CD4-positive, alpha-beta memory T cell (primary cell): ENCODE measurements at regions not wholly inside any gene's neighbourhood (a gene's known extent, or its start where the extent isn't known, plus 50 kb on each side); places are given as distances from the start of the nearest gene placed in this dataset.

ENCODE experiments used
- CTCF ChIA-PET: fragments of 350-600 bp; sonication (Branson Sonifier 250); formaldehyde crosslinking; loops from one replicate; lab custom pipeline; 2021; ENCODE audit warnings: inconsistent platforms; ENCODE audit not compliant: partially characterized antibody; lab: Charles Lee
- POLR2A ChIA-PET: fragments of 350-600 bp; sonication (Branson Sonifier 250); formaldehyde crosslinking; loops from one replicate; lab custom pipeline; 2021; ENCODE audit not compliant: partially characterized antibody; lab: Charles Lee
- DNase-seq, 5 donors: peaks; one replicate each; pipeline versions ENCODE4 v3.0.0 to v3.0.0-alpha.2; 2020 to 2022; ENCODE audit warnings: mixed read lengths in 1 of 5
- H3K27ac ChIP-seq: one replicate; pipeline ENCODE4 v1.7.0; 2013; ENCODE audit warnings: low read depth, low read length
- H3K27me3 ChIP-seq: 2 replicates; pipeline ENCODE4 v1.7.0; 2013; ENCODE audit warnings: mild to moderate bottlenecking, low read length, moderate library complexity; ENCODE audit not compliant: insufficient read depth
- H3K36me3 ChIP-seq: 2 replicates; pipeline ENCODE4 v1.7.0; 2013; ENCODE audit warnings: mild to moderate bottlenecking, low read length, moderate library complexity; ENCODE audit not compliant: insufficient read depth
- H3K4me1 ChIP-seq: 2 replicates; pipeline ENCODE4 v1.7.0; 2013; ENCODE audit warnings: mild to moderate bottlenecking, low read length, moderate library complexity; ENCODE audit not compliant: insufficient read depth
- H3K4me3 ChIP-seq, 2 donors: one replicate each; pipeline ENCODE4 v1.7.0; 2013; ENCODE audit warnings: low read length in 2 of 2, mild to moderate bottlenecking in 1 of 2
- H3K9me3 ChIP-seq, 2 donors: one replicate each; pipeline ENCODE4 v1.7.0; 2013; ENCODE audit warnings: low read length in 2 of 2, control low read depth in 1 of 2; ENCODE audit not compliant: control insufficient read depth in 1 of 2
- H3K27ac Mint-ChIP-seq, 7 donors: one replicate each; pipeline ENCODE4 v1.8.0; 2020 to 2021; ENCODE audit warnings: mixed read lengths in 7 of 7, mild to moderate bottlenecking in 6 of 7, inconsistent platforms in 3 of 7, moderate library complexity in 3 of 7
- H3K27me3 Mint-ChIP-seq, 2 donors: one replicate each; pipeline ENCODE4 v1.8.0; 2020 to 2021; ENCODE audit warnings: mixed read lengths in 2 of 2
- H3K36me3 Mint-ChIP-seq, 2 donors: one replicate each; pipeline ENCODE4 v1.8.0; 2020 to 2021; ENCODE audit warnings: mixed read lengths in 2 of 2, inconsistent platforms in 1 of 2, mild to moderate bottlenecking in 1 of 2
- H3K4me1 Mint-ChIP-seq, 4 donors: one replicate each; pipeline ENCODE4 v1.8.0; 2020 to 2021; ENCODE audit warnings: mixed read lengths in 4 of 4, mild to moderate bottlenecking in 1 of 4
- H3K4me3 Mint-ChIP-seq, 8 donors: one replicate each; pipeline ENCODE4 v1.8.0; 2020 to 2021; ENCODE audit warnings: mixed read lengths in 8 of 8, mild to moderate bottlenecking in 7 of 8, moderate library complexity in 6 of 8, inconsistent platforms in 3 of 8
- H3K9me3 Mint-ChIP-seq, 8 donors: one replicate each; pipeline ENCODE4 v1.8.0; 2020 to 2021; ENCODE audit warnings: mixed read lengths in 8 of 8, mild to moderate bottlenecking in 5 of 8, inconsistent platforms in 3 of 8, moderate library complexity in 1 of 8
- intact Hi-C: fragments of 100-400 bp; cut with micrococcal nuclease; formaldehyde crosslinking; loops from one replicate; pipeline ENCODE4 v1.15.1; 2023

DNA sequence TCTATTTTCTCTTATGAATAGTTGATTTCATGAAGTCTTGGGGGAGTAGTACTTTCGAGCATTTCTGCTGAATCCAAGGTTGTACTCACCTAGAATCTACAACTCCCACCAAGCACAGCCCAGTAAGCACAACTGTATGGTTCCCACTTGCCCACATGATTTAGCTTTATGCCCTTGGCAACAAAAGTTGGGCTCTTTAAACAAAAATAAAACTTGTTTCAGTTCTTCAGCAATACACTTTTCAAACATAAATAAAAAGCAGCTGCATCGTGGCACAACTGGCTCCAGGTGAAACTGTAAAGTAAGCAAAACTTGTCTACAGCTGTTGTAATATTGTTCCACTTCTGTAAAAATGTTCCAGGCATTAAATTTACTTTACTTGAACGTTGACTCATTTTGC, 99.8 kb upstream of the FSIP2 start:
- Histone ChIP-seq H3K36me3 (no peaks in the 10 kb centered on the region), H3K27me3 (no peaks in the 10 kb centered on the region), H3K4me1 (no peaks in the 10 kb centered on the region), H3K4me3 (no peak overlapping the region), H3K9me3 (no peaks in the 10 kb centered on the region), H3K27ac (no peak overlapping the region)
- H3K4me3 Mint-ChIP-seq, result no peak overlapping the region
- POLR2A ChIA-PET, result no interaction called here
- H3K36me3 Mint-ChIP-seq, result no peaks in the 10 kb centered on the region
- intact Hi-C loops, result no loop called here
- no peaks in the 10 kb centered on the region for H3K27me3 Mint-ChIP-seq
- no peak for DNase-seq
- CTCF ChIA-PET, result no interaction called here
- peaks cover 0 to 6% (median 3%) of the 10 kb centered on the region in 8 donors for H3K9me3 Mint-ChIP-seq
- no peak overlapping the region for H3K27ac Mint-ChIP-seq
- H3K4me1 Mint-ChIP-seq, result no peaks in the 10 kb centered on the region

DNA sequence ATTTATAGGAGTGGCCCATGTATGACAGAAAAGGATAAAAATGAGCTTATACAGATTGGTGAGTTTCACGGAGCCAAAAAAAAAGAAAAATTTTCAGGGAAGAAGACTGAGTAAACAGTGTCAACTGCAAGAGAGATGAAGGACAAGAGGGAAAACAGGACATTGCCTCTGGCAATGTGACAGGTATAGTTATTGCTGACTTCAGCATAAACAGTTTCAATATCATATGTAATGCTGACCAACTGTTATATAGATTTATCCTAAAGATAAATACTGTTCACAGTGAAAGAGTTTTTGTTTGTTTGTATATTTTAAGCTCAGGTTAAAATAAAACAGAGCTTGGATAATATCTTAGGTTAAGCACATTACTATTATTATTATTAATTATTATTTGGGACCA, 98.0 kb upstream of the FSIP2 start:
- Histone ChIP-seq H3K36me3 (no peaks in the 10 kb centered on the region), H3K4me3 (no peak overlapping the region), H3K27ac (no peak overlapping the region), H3K4me1 (no peaks in the 10 kb centered on the region), H3K27me3 (no peaks in the 10 kb centered on the region), H3K9me3 (no peaks in the 10 kb centered on the region)
- POLR2A ChIA-PET, result no interaction called here
- H3K4me3 Mint-ChIP-seq, result no peak overlapping the region
- CTCF ChIA-PET, result no interaction called here
- peaks cover 0 to 7% (median 2%) of the 10 kb centered on the region in 8 donors for H3K9me3 Mint-ChIP-seq
- no peaks in the 10 kb centered on the region for H3K4me1 Mint-ChIP-seq
- no peaks in the 10 kb centered on the region for H3K27me3 Mint-ChIP-seq
- no peak for DNase-seq
- intact Hi-C loops, result no loop called here
- no peak overlapping the region for H3K27ac Mint-ChIP-seq
- no peaks in the 10 kb centered on the region for H3K36me3 Mint-ChIP-seq

DNA sequence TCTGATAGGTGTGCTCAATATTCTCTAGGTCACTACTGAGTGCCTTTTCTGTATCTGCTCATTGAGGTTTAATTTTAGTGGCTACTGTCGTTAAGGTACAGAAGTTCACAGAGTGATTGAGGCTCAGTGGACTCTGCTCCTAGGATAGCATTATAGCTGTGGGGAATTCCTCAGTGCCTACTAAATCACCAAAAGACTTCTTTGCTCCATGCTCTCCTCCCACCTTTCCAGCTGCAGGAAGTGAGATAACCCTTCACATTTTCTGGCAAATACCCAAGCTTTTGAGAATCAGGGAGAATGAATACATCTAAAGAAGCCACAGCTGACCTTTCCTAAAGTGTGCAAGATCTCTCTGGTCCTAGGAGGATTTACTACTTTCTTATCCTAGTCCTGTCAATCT, 95.2 kb upstream of the FSIP2 start:
- no peak overlapping the region for H3K27ac Mint-ChIP-seq
- Histone ChIP-seq H3K4me1 (no peaks in the 10 kb centered on the region), H3K36me3 (no peaks in the 10 kb centered on the region), H3K9me3 (no peaks in the 10 kb centered on the region), H3K27me3 (no peaks in the 10 kb centered on the region), H3K27ac (no peak overlapping the region), H3K4me3 (no peak overlapping the region)
- peaks cover 0 to 6% (median 3%) of the 10 kb centered on the region in 8 donors for H3K9me3 Mint-ChIP-seq
- POLR2A ChIA-PET, result no interaction called here
- intact Hi-C loops, result no loop called here
- H3K36me3 Mint-ChIP-seq, result no peaks in the 10 kb centered on the region
- no peaks in the 10 kb centered on the region for H3K27me3 Mint-ChIP-seq
- H3K4me3 Mint-ChIP-seq, result no peak overlapping the region
- CTCF ChIA-PET, result no interaction called here
- H3K4me1 Mint-ChIP-seq, result no peaks in the 10 kb centered on the region
- no peak for DNase-seq

DNA sequence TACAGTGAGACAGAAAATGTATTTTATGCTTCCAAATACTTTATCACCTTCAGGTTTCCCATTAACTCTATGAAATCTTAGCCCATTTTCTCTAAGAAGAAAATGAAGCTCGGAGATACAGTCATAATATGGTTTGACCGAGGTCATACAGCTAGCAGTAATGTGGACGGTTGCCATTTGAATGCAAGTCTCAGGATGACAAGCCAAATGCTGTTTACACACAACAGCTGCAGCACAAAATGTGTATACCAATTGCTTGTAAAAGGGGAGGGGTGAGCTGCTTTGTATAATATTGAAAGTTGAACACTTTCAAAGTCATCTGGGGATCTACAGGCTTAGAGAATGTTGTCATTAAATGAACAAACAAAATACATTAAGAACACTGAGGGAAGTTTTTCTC, 93.8 kb upstream of the FSIP2 start:
- intact Hi-C loops, result no loop called here
- Mint-ChIP-seq H3K36me3 (no peaks in the 10 kb centered on the region), H3K9me3 (peaks cover 0 to 6% (median 2%) of the 10 kb centered on the region in 8 donors), H3K4me1 (no peaks in the 10 kb centered on the region), H3K27ac (no peak overlapping the region), H3K27me3 (no peaks in the 10 kb centered on the region), H3K4me3 (no peak overlapping the region)
- Histone ChIP-seq H3K27me3 (no peaks in the 10 kb centered on the region), H3K9me3 (no peaks in the 10 kb centered on the region), H3K4me1 (no peaks in the 10 kb centered on the region), H3K4me3 (no peak overlapping the region), H3K36me3 (no peaks in the 10 kb centered on the region), H3K27ac (no peak overlapping the region)
- DNase-seq, result no peak
- CTCF ChIA-PET, result no interaction called here
- POLR2A ChIA-PET, result no interaction called here

DNA sequence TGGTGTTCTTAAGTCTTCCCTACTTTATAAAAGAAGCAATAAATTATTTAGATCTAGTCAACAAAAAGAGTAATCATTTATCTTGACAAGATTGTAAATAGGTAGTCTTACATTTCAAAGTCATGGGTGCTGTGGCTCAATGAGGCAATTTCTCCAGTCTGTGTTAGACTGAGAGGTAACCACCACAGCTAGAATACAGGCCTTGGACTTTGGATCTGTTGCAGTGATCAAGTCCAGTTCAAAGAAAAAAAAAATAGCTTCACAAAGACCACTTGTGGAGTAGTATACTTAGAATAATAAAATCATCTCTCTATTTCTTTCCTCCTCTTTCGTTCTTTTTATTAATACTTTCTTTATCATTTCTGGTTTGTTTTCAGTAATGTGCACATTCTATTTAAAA, 93.1 kb upstream of the FSIP2 start:
- H3K9me3 ChIP-seq, result no peaks in the 10 kb centered on the region
- DNase-seq, result no peak
- no peaks in the 10 kb centered on the region for H3K27me3 ChIP-seq
- POLR2A ChIA-PET, result no interaction called here
- Mint-ChIP-seq H3K27ac (no peak overlapping the region), H3K4me3 (no peak overlapping the region), H3K27me3 (no peaks in the 10 kb centered on the region), H3K9me3 (peaks cover 0 to 6% (median 2%) of the 10 kb centered on the region in 8 donors), H3K4me1 (no peaks in the 10 kb centered on the region), H3K36me3 (no peaks in the 10 kb centered on the region)
- intact Hi-C loops, result no loop called here
- no peaks in the 10 kb centered on the region for H3K36me3 ChIP-seq
- H3K27ac ChIP-seq, result no peak overlapping the region
- no peaks in the 10 kb centered on the region for H3K4me1 ChIP-seq
- H3K4me3 ChIP-seq, result no peak overlapping the region
- CTCF ChIA-PET, result no interaction called here

DNA sequence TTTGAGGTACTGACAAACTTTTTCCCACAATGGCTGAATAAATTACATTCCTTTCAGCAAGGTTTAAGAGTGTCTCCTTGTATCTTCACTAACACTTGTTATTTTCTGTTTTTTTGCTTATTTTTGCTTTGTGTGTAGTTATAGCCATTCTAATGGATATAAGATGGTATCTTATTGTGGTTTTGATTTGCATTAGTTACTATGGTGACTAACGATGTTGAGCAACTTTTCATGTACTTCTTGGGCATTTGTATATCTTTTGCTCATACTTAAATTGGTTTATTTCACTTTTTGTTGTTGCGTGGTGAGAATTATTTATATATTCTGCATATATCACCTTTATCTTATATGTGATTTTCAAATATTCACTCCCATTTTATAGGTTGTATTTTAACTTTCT, 79.9 kb upstream of the FSIP2 start:
- H3K36me3 Mint-ChIP-seq, result no peaks in the 10 kb centered on the region
- POLR2A ChIA-PET, result no interaction called here
- Histone ChIP-seq H3K27ac (no peak overlapping the region), H3K36me3 (no peaks in the 10 kb centered on the region), H3K9me3 (no peaks in the 10 kb centered on the region), H3K4me1 (no peaks in the 10 kb centered on the region), H3K27me3 (no peaks in the 10 kb centered on the region), H3K4me3 (no peak overlapping the region)
- CTCF ChIA-PET, result no interaction called here
- intact Hi-C loops, result no loop called here
- no peaks in the 10 kb centered on the region for H3K27me3 Mint-ChIP-seq
- H3K27ac Mint-ChIP-seq, result no peak overlapping the region
- H3K4me1 Mint-ChIP-seq, result no peaks in the 10 kb centered on the region
- peaks cover 0 to 5% (median 0%) of the 10 kb centered on the region in 8 donors for H3K9me3 Mint-ChIP-seq
- no peak overlapping the region for H3K4me3 Mint-ChIP-seq
- no peak for DNase-seq

DNA sequence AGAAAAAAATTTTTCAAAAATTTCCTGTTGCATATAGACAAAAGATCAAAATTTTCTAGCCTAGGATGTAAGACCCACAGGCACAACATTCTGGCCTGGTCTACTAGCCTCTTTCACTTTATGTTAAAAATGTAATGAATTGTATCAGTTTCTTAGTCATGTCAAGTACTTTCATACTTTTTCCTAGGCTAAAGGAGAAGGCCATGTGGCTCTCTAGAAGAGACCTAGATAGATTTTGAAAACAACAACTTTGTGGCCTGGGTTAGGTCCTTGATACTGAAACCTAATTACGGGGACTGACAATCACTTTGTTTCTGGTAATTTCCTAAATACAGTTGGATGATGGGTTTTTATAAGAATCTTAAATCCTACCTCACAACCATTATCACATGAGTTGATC, 74.8 kb upstream of the FSIP2 start:
- Mint-ChIP-seq H3K27me3 (no peaks in the 10 kb centered on the region), H3K4me1 (no peaks in the 10 kb centered on the region), H3K27ac (no peak overlapping the region)

DNA sequence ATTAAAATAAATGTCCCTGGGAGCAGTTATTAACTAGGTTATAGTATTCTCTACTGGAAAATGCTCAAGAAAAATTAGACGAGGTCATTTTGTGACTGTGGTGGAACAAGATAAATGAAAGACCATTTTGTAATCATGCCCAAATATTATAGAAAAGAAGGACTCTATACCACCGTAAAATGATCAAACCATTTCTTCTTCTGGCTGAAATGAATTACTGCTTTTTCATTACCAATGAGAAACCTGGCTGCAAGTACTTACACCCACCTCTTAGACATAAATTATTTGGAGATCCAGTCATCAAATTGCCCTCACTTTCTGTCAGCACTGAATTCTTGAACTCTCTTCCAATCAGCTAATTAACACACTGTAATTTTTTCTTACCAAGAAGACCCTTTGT, 74.2 kb upstream of the FSIP2 start:
- no peaks in the 10 kb centered on the region for H3K27me3 ChIP-seq
- no peak overlapping the region for H3K4me3 Mint-ChIP-seq
- H3K27ac ChIP-seq, result no peak overlapping the region
- no peak overlapping the region for H3K4me3 ChIP-seq
- no peaks in the 10 kb centered on the region for H3K36me3 ChIP-seq
- intact Hi-C loops, result no loop called here
- no peaks in the 10 kb centered on the region for H3K36me3 Mint-ChIP-seq
- H3K9me3 Mint-ChIP-seq, result peaks cover 0 to 5% (median 0%) of the 10 kb centered on the region in 8 donors
- peak overlapping the region in 1 of 7 donors; percentile 9 for H3K27ac Mint-ChIP-seq
- H3K9me3 ChIP-seq, result no peaks in the 10 kb centered on the region
- H3K4me1 Mint-ChIP-seq, result no peaks in the 10 kb centered on the region
- H3K27me3 Mint-ChIP-seq, result no peaks in the 10 kb centered on the region
- DNase-seq, result no peak
- POLR2A ChIA-PET, result no interaction called here
- no peaks in the 10 kb centered on the region for H3K4me1 ChIP-seq
- CTCF ChIA-PET, result no interaction called here

More for the DNA sequence above, 74.8 kb upstream of the FSIP2 start:
- H3K27ac ChIP-seq, result no peak overlapping the region
- Mint-ChIP-seq H3K36me3 (no peaks in the 10 kb centered on the region), H3K4me3 (no peak overlapping the region), H3K9me3 (peaks cover 0 to 5% (median under 1%) of the 10 kb centered on the region in 8 donors)
- no peaks in the 10 kb centered on the region for H3K9me3 ChIP-seq
- intact Hi-C loops, result no loop called here
- no peaks in the 10 kb centered on the region for H3K4me1 ChIP-seq
- ChIA-PET CTCF (no interaction called here), POLR2A (no interaction called here)
- no peaks in the 10 kb centered on the region for H3K36me3 ChIP-seq
- no peaks in the 10 kb centered on the region for H3K27me3 ChIP-seq
- no peak for DNase-seq
- H3K4me3 ChIP-seq, result no peak overlapping the region
